ENCODE measurements at regions not wholly inside any gene's neighbourhood (a gene's known extent, or its start where the extent isn't known, plus 50 kb on each side); places are given as distances from the start of the nearest gene placed in this dataset.

DNA sequence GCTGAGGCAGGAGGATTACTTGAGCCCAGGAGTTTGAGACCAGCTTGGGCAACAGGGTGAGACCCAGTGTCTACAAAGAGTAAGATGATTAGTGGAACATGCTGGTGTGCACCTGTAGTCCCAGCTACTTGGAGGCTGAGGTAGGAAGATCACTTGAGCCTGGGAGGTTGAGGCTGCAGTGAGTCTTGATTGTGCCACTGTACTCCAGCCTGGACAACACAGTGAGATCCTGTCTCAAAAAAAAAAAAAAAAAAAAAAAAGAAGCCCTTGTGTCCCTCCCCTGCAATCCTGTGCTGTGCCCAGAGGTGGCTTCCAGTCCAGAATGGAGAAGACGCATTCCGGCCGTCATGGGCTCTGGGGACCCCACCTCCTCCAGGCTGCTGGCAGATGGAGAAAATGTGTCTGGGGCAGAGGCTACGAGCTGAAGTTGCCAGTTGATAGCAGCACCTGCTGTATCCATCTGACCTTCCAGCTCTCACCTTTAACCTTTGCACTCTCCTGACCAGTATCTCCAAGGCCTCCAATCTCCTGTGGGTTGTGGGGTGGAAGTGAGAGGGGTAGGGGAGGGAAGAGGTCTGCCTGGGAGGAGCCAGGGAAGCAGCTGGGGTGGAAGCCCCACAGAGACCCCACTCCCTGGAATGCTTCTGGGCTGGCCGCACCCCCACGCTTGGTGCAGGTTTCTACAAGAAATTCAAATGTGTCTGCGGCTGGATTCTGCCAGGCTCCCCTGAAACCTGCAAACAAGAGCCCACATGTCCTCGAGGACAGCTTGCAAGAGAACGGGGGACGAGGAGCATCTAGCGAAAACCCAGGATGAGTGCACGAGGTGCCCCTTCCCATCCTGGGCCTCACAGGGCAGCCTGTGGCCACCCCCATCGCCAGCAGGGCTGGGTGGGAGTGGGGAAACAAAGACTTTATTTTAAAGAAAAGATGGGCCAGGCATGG, 148.3 kb upstream of the IER5L start:
- TF ChIP-seq, protein P1, sequence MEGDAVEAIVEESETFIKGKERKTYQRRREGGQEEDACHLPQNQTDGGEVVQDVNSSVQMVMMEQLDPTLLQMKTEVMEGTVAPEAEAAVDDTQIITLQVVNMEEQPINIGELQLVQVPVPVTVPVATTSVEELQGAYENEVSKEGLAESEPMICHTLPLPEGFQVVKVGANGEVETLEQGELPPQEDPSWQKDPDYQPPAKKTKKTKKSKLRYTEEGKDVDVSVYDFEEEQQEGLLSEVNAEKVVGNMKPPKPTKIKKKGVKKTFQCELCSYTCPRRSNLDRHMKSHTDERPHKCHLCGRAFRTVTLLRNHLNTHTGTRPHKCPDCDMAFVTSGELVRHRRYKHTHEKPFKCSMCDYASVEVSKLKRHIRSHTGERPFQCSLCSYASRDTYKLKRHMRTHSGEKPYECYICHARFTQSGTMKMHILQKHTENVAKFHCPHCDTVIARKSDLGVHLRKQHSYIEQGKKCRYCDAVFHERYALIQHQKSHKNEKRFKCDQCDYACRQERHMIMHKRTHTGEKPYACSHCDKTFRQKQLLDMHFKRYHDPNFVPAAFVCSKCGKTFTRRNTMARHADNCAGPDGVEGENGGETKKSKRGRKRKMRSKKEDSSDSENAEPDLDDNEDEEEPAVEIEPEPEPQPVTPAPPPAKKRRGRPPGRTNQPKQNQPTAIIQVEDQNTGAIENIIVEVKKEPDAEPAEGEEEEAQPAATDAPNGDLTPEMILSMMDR (IDR thresholded peaks at IDR 0.05; ENCODE audit: low read depth, low read length, poor library complexity, severe bottlenecking) = no peak
- TF ChIP-seq EZH2phosphoT487 (IDR thresholded peaks at IDR 0.05; ENCODE audit: borderline replicate concordance, low read length) = no peak

Measured in DOHH2 (cell line).